ENCODE measurements at regions not wholly inside any gene's neighbourhood (a gene's known extent, or its start where the extent isn't known, plus 50 kb on each side); places are given as distances from the start of the nearest gene placed in this dataset.

- Histone ChIP-seq H4K5ac (ENCODE audit: insufficient read length, low read depth, low read length) (no peak overlapping the region), H3K27me3 (ENCODE audit: insufficient read depth, low read length) (no peaks in the 10 kb centered on the region), H3K23ac (ENCODE audit: insufficient read length, low read depth, low read length) (no peak overlapping the region), H3K79me2 (ENCODE audit: insufficient read depth, low read length) (no peaks in the 10 kb centered on the region), H4K8ac (replicated peaks; ENCODE audit: insufficient read length, low read depth, low read length) (no peak overlapping the region), H2BK12ac (ENCODE audit: insufficient read length, low read depth, low read length) (no peak overlapping the region), H3K4me2 (ENCODE audit: insufficient read depth, insufficient read length, low read length) (no peak overlapping the region), H2BK120ac (ENCODE audit: low read depth, low read length, poor library complexity, severe bottlenecking) (no peak overlapping the region), H2BK20ac (ENCODE audit: low read depth, low read length, poor library complexity, severe bottlenecking) (no peak overlapping the region), H3K56ac (ENCODE audit: insufficient read length, low read depth, low read length) (no peak overlapping the region), H3K79me1 (ENCODE audit: insufficient read depth, low read depth, low read length, poor library complexity, severe bottlenecking) (no peaks in the 10 kb centered on the region), H3K23me2 (ENCODE audit: insufficient read length, low read depth, low read length, poor library complexity, severe bottlenecking) (no peaks in the 10 kb centered on the region), H3K27ac (ENCODE audit: insufficient read length, low read depth, low read length) (no peak overlapping the region), H4K91ac (ENCODE audit: insufficient read length, low read depth, low read length) (no peak overlapping the region), H3K18ac (ENCODE audit: insufficient read length, low read depth, low read length) (no peak overlapping the region), H2AK5ac (ENCODE audit: insufficient read length, low read length) (no peak overlapping the region), H3K4me1 (ENCODE audit: insufficient read depth, low read length) (0 out of 2 replicates have a peak, but pooled peaks cover 3% of the 10 kb centered on the region), H3K9ac (ENCODE audit: extremely low read depth, insufficient read length, low read length) (no peak overlapping the region), H2BK15ac (ENCODE audit: low read depth, low read length) (no peak overlapping the region), H2AFZ (ENCODE audit: low read length) (no peak overlapping the region), H3K4ac (ENCODE audit: low read depth, low read length) (no peak overlapping the region), H3K14ac (ENCODE audit: insufficient read depth, low read length) (no peak overlapping the region), H4K20me1 (ENCODE audit: control insufficient read depth, insufficient read depth, insufficient read length) (no peaks in the 10 kb centered on the region), H3T11ph (ENCODE audit: low read length) (no peak overlapping the region), H3K9me3 (ENCODE audit: control insufficient read depth, low read depth, low read length) (no peaks in the 10 kb centered on the region), H2BK5ac (ENCODE audit: insufficient read length, low read length) (no peak overlapping the region)
- Mint-ChIP-seq H3K27me3 (ENCODE audit: low read depth) (no peaks in the 10 kb centered on the region), H3K4me3 (no peak overlapping the region), H3K27ac (no peak overlapping the region), H3K9me3 (no peaks in the 10 kb centered on the region; a peak in 1 of 5 replicates), H3K36me3 (ENCODE audit: insufficient read depth in 1 of 3, low read depth in 3 of 3) (no peaks in the 10 kb centered on the region), H3K4me1 (peaks cover 7 to 8% of the 10 kb centered on the region in 2 experiments)
- no peak for TF ChIP-seq CTCF (conservative IDR thresholded peaks at IDR 0.05)
- no peak for DNase-seq
- WGBS (ENCODE audit: extremely low coverage, insufficient read length, low lambda C conversion rate) = no CpG with 5 or more reads among the region's 1 CpG
These were observed 848.5 kb downstream of the PCDH17 start for GRCh38 chr13:58480061-58480460.
